ENCODE measurements at regions not wholly inside any gene's neighbourhood (a gene's known extent, or its start where the extent isn't known, plus 50 kb on each side); places are given as distances from the start of the nearest gene placed in this dataset.

- intact Hi-C loops (cut with micrococcal nuclease), result no loop called here
- H3K4me2 ChIP-seq (replicated peaks; ENCODE audit: extremely low read depth, low read length, poor library complexity, severe bottlenecking), result no peak overlapping the region
- H3K9me3 Mint-ChIP-seq, result peaks cover 0 to 9% (median 0%) of the 10 kb centered on the region in 7 donors
- H3K4me1 ChIP-seq (ENCODE audit: control insufficient read depth in 1 of 2, insufficient read depth in 2 of 2, low read length in 2 of 2), result no peaks in the 10 kb centered on the region
- H3K9ac ChIP-seq (ENCODE audit: insufficient read depth, low read length, poor library complexity, severe bottlenecking), result no peak overlapping the region
- TF ChIP-seq CTCF (IDR thresholded peaks at IDR 0.05), result no peak
- DNase-seq, result no peak
- WGBS (ENCODE audit: insufficient coverage), result no CpG with 5 or more reads among the region's 2 CpGs
- no peak overlapping the region for H3K4me3 ChIP-seq (replicated peaks in 1 of 3; ENCODE audit: low read depth in 2 of 3, low read length in 3 of 3)
- no peaks in the 10 kb centered on the region for H3K4me1 Mint-ChIP-seq
- H3K9me3 ChIP-seq (replicated peaks in 1 of 2; ENCODE audit: control insufficient read depth in 1 of 2, insufficient read depth in 1 of 2, low read length in 2 of 2), result no peaks in the 10 kb centered on the region
- no peaks in the 10 kb centered on the region for H3K79me2 ChIP-seq (ENCODE audit: insufficient read depth, low read length)
- no peaks in the 10 kb centered on the region for H3K27me3 ChIP-seq (ENCODE audit: control insufficient read depth in 2 of 2, insufficient read depth in 2 of 2, low read length in 2 of 2)
- H2AFZ ChIP-seq (ENCODE audit: insufficient read depth, low read depth, low read length, poor library complexity, severe bottlenecking), result no peak overlapping the region
- no peaks in the 10 kb centered on the region for H4K20me1 ChIP-seq (ENCODE audit: insufficient read depth, low read length)
- no peaks in the 10 kb centered on the region for H3K27me3 Mint-ChIP-seq (ENCODE audit: low read depth in 3 of 3)
- H3K4me3 Mint-ChIP-seq, result no peak overlapping the region
- H3K27ac ChIP-seq (ENCODE audit: low read depth in 1 of 2, low read length in 2 of 2), result no peak overlapping the region
- no peak overlapping the region for H3K27ac Mint-ChIP-seq
- no peaks in the 10 kb centered on the region for H3K36me3 ChIP-seq (replicated peaks in 1 of 2; ENCODE audit: control insufficient read depth in 1 of 2, insufficient read depth in 2 of 2, low read length in 2 of 2)
- no peaks in the 10 kb centered on the region for H3K36me3 Mint-ChIP-seq
These were observed 190.5 kb downstream of the BMP4 start for GRCh38 chr14:53766106-53766505.

GRCh38 chr14:53764846-53765245 is 191.8 kb downstream of the BMP4 start:
- no peaks in the 10 kb centered on the region for H3K36me3 Mint-ChIP-seq
- H3K36me3 ChIP-seq (replicated peaks in 1 of 2; ENCODE audit: control insufficient read depth in 1 of 2, insufficient read depth in 2 of 2, low read length in 2 of 2), result no peaks in the 10 kb centered on the region
- H3K9ac ChIP-seq (ENCODE audit: insufficient read depth, low read length, poor library complexity, severe bottlenecking), result no peak overlapping the region
- no peaks in the 10 kb centered on the region for H3K79me2 ChIP-seq (ENCODE audit: insufficient read depth, low read length)
- H3K9me3 Mint-ChIP-seq, result peaks cover 0 to 6% (median 0%) of the 10 kb centered on the region in 7 donors
- no peak overlapping the region for H3K4me3 Mint-ChIP-seq
- H3K27me3 ChIP-seq (ENCODE audit: control insufficient read depth in 2 of 2, insufficient read depth in 2 of 2, low read length in 2 of 2), result no peaks in the 10 kb centered on the region
- H3K4me3 ChIP-seq (replicated peaks in 1 of 3; ENCODE audit: low read depth in 2 of 3, low read length in 3 of 3), result no peak overlapping the region
- no peak overlapping the region for H2AFZ ChIP-seq (ENCODE audit: insufficient read depth, low read depth, low read length, poor library complexity, severe bottlenecking)
- WGBS (ENCODE audit: insufficient coverage), result no CpG with 5 or more reads among the region's 1 CpG
- no peak overlapping the region for H3K27ac ChIP-seq (ENCODE audit: low read depth in 1 of 2, low read length in 2 of 2)
- no peaks in the 10 kb centered on the region for H4K20me1 ChIP-seq (ENCODE audit: insufficient read depth, low read length)
- no peak for TF ChIP-seq CTCF (IDR thresholded peaks at IDR 0.05)
- no peaks in the 10 kb centered on the region for H3K4me1 Mint-ChIP-seq
- H3K27me3 Mint-ChIP-seq (ENCODE audit: low read depth in 3 of 3), result no peaks in the 10 kb centered on the region
- no peak for DNase-seq
- intact Hi-C loops (cut with micrococcal nuclease), result no loop called here
- no peak overlapping the region for H3K27ac Mint-ChIP-seq
- H3K4me1 ChIP-seq (ENCODE audit: control insufficient read depth in 1 of 2, insufficient read depth in 2 of 2, low read length in 2 of 2), result no peaks in the 10 kb centered on the region
- H3K9me3 ChIP-seq (replicated peaks in 1 of 2; ENCODE audit: control insufficient read depth in 1 of 2, insufficient read depth in 1 of 2, low read length in 2 of 2), result no peaks in the 10 kb centered on the region
- no peak overlapping the region for H3K4me2 ChIP-seq (replicated peaks; ENCODE audit: extremely low read depth, low read length, poor library complexity, severe bottlenecking)

Measured in CD14-positive monocyte (primary cell).